Uterus (tissue), 3 donors: ENCODE measurements at regions not wholly inside any gene's neighbourhood (a gene's known extent, or its start where the extent isn't known, plus 50 kb on each side); places are given as distances from the start of the nearest gene placed in this dataset.

ENCODE experiments used
- DNase-seq, 2 donors: peaks; one replicate each; pipeline ENCODE4 v3.0.0-alpha.2; 2019 to 2020
- H3K27ac ChIP-seq, 2 donors: fragments of 200-600 bp; sonication (generic); 1 replicate in 1 of 2; 2 replicates in 1 of 2; pipeline ENCODE4 v1.5.1; 2016 to 2018
- H3K27me3 ChIP-seq, 2 donors: fragments of 200-600 bp; sonication (generic); one replicate each; pipeline ENCODE4 v1.5.1; 2018 to 2019; ENCODE audit warnings: control low read depth in 1 of 2
- H3K36me3 ChIP-seq, 2 donors: fragments of 200-600 bp; sonication (generic); one replicate each; pipeline ENCODE4 v1.5.1; 2019; ENCODE audit warnings: control low read depth in 1 of 2
- H3K4me1 ChIP-seq, 2 donors: fragments of 200-600 bp; sonication (generic); one replicate each; pipeline ENCODE4 v1.5.1; 2018 to 2019; ENCODE audit warnings: control low read depth in 1 of 2
- H3K4me3 ChIP-seq, 2 donors: fragments of 200-600 bp; sonication (generic); 1 replicate in 1 of 2; 2 replicates in 1 of 2; pipeline ENCODE4 v1.5.1; 2018 to 2019; ENCODE audit warnings: mild to moderate bottlenecking in 1 of 2
- H3K9me3 ChIP-seq, 2 donors: fragments of 200-600 bp; sonication (generic); one replicate each; pipeline ENCODE4 v1.5.1; 2019; ENCODE audit warnings: control low read depth in 1 of 2
- POLR2A ChIP-seq, 2 donors: fragments of 450-650 bp; IDR thresholded peaks; one replicate each; pipeline ENCODE4 v1.6.1; 2016; ENCODE audit warnings: antibody characterized with exemption in 2 of 2, mild to moderate bottlenecking in 1 of 2, moderate library complexity in 1 of 2
- intact Hi-C: fragments of 100-400 bp; cut with DNase I; formaldehyde crosslinking; loops from one replicate; pipeline ENCODE4 v1.15.1; 2023; ENCODE audit warnings: low total_unique reads
- TF ChIP-seq, protein P1 (sequence below), 4 experiments: fragments of 200-600 bp in 2 of 4; fragments of 450-650 bp in 2 of 4; sonication (generic) in 2 of 4; IDR thresholded peaks; one replicate each; pipeline ENCODE4 v1.5.1; 2016 to 2019; ENCODE audit warnings: antibody characterized with exemption in 4 of 4, mild to moderate bottlenecking in 2 of 4, moderate library complexity in 1 of 4
- donor health status: DM: yes; HTN: yes; CAD: no.

DNA sequence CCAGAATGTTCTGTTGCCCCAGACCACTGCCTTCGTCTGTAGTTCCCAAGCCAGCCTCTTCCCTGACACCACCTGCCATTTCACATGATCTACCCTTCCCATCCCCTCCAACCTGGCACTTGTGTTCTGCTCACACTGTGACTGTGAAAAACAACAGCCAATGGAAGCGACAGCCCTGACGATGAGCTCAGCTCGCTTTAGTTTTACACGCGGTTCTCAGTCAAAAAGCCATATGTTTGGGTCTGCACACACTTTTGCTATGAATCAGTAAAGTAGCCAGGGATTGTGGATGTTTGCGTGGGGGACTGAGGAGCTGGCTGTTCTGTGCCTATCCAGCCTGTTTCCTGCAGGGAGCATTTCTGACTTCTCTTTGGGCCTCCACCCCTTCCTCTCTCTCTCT lies 282.7 kb downstream of the WDR11 start:
- intact Hi-C loops, result no loop called here

DNA sequence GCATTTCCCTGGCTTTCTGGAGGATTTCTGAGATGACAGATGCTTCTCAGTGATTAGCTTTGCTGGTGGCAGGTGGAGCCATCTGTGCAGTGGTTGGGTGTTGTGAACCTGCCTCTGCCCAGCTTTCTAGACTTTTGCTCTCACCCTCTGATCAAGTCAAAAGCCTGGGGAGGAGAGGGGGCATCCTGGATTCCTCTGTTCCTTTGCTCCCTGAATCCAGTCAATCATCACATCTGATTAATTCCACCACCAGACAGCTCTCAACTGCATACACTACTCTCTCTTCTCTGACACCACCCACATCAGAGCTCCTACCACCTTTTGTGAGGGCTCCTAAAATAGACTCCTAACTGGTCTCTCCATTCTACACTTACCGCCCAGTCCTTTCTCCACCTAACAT lies 283.5 kb downstream of the WDR11 start:
- no peak overlapping the region for H3K4me3 ChIP-seq
- H3K9me3 ChIP-seq, result no peaks in the 10 kb centered on the region
- no peaks in the 10 kb centered on the region for H3K36me3 ChIP-seq
- H3K4me1 ChIP-seq, result no peaks in the 10 kb centered on the region
- no peak overlapping the region for H3K27ac ChIP-seq
- intact Hi-C loops, result no loop called here
- TF ChIP-seq, protein P1, sequence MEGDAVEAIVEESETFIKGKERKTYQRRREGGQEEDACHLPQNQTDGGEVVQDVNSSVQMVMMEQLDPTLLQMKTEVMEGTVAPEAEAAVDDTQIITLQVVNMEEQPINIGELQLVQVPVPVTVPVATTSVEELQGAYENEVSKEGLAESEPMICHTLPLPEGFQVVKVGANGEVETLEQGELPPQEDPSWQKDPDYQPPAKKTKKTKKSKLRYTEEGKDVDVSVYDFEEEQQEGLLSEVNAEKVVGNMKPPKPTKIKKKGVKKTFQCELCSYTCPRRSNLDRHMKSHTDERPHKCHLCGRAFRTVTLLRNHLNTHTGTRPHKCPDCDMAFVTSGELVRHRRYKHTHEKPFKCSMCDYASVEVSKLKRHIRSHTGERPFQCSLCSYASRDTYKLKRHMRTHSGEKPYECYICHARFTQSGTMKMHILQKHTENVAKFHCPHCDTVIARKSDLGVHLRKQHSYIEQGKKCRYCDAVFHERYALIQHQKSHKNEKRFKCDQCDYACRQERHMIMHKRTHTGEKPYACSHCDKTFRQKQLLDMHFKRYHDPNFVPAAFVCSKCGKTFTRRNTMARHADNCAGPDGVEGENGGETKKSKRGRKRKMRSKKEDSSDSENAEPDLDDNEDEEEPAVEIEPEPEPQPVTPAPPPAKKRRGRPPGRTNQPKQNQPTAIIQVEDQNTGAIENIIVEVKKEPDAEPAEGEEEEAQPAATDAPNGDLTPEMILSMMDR (IDR thresholded peaks at IDR 0.05), result no peak
- TF ChIP-seq POLR2A (IDR thresholded peaks at IDR 0.05), result no peak
- no peak for DNase-seq
- H3K27me3 ChIP-seq, result no peaks in the 10 kb centered on the region

More for the DNA sequence above, 282.7 kb downstream of the WDR11 start:
- DNase-seq, result no peak
- no peaks in the 10 kb centered on the region for H3K27me3 ChIP-seq
- H3K4me1 ChIP-seq, result no peaks in the 10 kb centered on the region
- H3K4me3 ChIP-seq, result no peak overlapping the region
- no peak overlapping the region for H3K27ac ChIP-seq
- TF ChIP-seq POLR2A (IDR thresholded peaks at IDR 0.05), result no peak
- TF ChIP-seq, protein P1 (IDR thresholded peaks at IDR 0.05), result no peak
- no peaks in the 10 kb centered on the region for H3K9me3 ChIP-seq
- no peaks in the 10 kb centered on the region for H3K36me3 ChIP-seq

DNA sequence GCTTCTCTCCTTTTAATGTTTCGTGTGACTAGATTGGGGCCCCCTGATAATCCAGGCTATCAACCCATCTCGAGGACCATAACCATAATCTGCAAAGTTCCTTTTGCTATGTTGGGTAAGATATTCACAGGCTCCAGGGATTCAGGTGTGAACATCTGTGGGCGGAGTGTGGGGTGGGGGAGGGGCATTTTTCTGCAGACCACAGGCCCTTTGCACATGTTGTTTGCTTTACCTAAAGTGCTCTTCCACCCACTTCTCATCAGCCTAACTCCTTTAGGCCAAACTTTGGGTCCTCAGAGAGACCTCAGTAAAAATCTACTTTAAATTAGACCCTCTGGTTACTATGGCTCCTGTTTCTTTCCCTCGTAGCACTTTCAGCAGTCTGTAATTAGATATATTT lies 284.4 kb downstream of the WDR11 start:
- H3K27ac ChIP-seq, result no peak overlapping the region

DNA sequence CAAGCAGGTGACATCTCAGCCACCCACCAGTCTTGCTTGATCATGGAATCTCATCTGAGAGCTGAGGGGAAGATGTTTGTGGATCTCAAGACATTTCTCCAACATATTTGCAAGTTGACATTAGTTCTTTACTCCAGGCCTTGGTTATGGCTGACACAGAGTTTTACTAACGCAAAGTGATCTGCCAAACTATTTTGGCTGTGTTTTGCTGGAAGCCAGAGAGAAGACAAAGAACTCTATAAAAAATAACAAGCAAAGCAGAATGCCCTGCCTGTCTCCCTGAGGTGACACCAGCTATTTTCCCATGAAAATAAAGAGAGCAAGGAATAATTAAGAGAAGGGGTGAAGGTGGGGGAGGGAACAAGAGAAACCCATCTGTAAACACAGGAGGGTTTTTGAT lies 286.4 kb downstream of the WDR11 start:
- no peak for DNase-seq
- TF ChIP-seq POLR2A (IDR thresholded peaks at IDR 0.05), result no peak
- TF ChIP-seq, protein P1 (IDR thresholded peaks at IDR 0.05), result no peak
- intact Hi-C loops, result no loop called here
- no peak overlapping the region for H3K4me3 ChIP-seq
- H3K27me3 ChIP-seq, result no peaks in the 10 kb centered on the region
- H3K9me3 ChIP-seq, result no peaks in the 10 kb centered on the region
- no peaks in the 10 kb centered on the region for H3K36me3 ChIP-seq
- no peaks in the 10 kb centered on the region for H3K4me1 ChIP-seq
- H3K27ac ChIP-seq, result peak overlapping the region; percentile 67 to 70

More for the DNA sequence above, 284.4 kb downstream of the WDR11 start:
- TF ChIP-seq POLR2A (IDR thresholded peaks at IDR 0.05), result no peak
- TF ChIP-seq, protein P1 (IDR thresholded peaks at IDR 0.05), result no peak
- Histone ChIP-seq H3K27me3 (no peaks in the 10 kb centered on the region), H3K36me3 (no peaks in the 10 kb centered on the region), H3K9me3 (no peaks in the 10 kb centered on the region), H3K4me1 (no peaks in the 10 kb centered on the region), H3K4me3 (no peak overlapping the region)
- DNase-seq, result no peak
- intact Hi-C loops, result no loop called here

DNA sequence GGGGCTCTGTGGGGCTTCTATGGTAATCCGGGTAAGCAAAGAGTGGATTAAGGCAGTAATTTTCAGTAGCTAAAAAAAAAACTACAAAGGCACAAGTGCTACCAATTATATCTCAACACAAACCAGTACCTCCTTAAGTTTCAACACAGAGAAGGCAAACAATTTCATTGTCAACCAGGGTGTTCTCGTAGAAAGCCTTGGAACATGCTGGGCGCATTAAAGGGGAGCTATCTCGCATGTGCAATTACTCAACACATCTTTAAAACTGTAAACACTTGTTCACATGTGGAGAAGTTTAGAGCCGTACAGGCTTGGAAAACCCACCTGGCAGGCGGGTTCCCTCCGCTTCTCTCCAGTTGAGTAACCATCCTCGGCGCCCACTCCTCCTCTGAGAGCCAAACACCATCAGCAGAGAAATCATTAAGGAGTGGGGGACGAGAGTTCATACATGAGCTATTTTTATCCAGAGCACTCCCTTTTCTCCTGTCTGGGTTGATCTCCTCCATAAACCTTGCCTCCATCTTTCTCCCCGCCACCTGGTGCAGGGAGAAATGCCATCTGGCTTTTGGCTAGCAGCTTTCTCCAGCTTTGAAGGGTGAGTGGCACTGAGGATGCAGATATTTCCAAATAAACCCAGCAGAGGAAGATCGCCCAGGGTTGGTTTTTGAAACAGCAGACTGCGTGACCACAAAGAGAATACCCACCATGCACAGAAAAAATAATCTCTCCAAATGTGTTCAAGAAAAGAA lies 287.1 kb downstream of the WDR11 start:
- TF ChIP-seq, protein P1 (IDR thresholded peaks at IDR 0.05), result no peak
- H3K9me3 ChIP-seq, result no peaks in the 10 kb centered on the region
- H3K4me1 ChIP-seq, result no peaks in the 10 kb centered on the region
- peak overlapping the region; percentile 67 to 70 for H3K27ac ChIP-seq
- H3K27me3 ChIP-seq, result no peaks in the 10 kb centered on the region
- no peak overlapping the region for H3K4me3 ChIP-seq
- H3K36me3 ChIP-seq, result no peaks in the 10 kb centered on the region
- no peak for DNase-seq
- intact Hi-C loops, result no loop called here
